HCT116 (cell line): ENCODE measurements at regions not wholly inside any gene's neighbourhood (a gene's known extent, or its start where the extent isn't known, plus 50 kb on each side); places are given as distances from the start of the nearest gene placed in this dataset.

Experiments used
- ATAC-seq: fragments of 200-7000 bp; cut with Tn5 transposase; 2 replicates; pipeline ENCODE4 v1.9.1; 2020; ENCODE audit warnings: mild to moderate bottlenecking, moderate library complexity
- BruUV-seq: library from RNA; stranded (reverse); fragments of 400-500 nt; replicated peaks from 2 replicates; lab custom pipeline; 2021; lab: Mats Ljungman, UMichigan
- CTCF ChIA-PET: fragments of 300-600 bp; sonication (Branson Sonifier 250); formaldehyde crosslinking; loops from one replicate; lab custom pipeline; 2021; ENCODE audit warnings: antibody characterized with exemption; lab: Charles Lee
- POLR2A ChIA-PET: fragments of 300-600, 350-600 bp; sonication (Branson Sonifier 250); formaldehyde crosslinking; loops from one replicate; lab custom pipeline; 2021; ENCODE audit warnings: antibody characterized with exemption; lab: Charles Lee
- RAD21 ChIA-PET, 2 experiments: fragments of 300-600 bp; sonication (Branson Sonifier 250); formaldehyde crosslinking; loops; one replicate each; lab custom pipeline; 2023; ENCODE audit warnings: low total read pairs in 2 of 2; ENCODE audit not compliant: uncharacterized antibody in 2 of 2, unreplicated experiment in 2 of 2, low non-redundant PET in 1 of 2; lab: Charles Lee
- DNase-seq: peaks from one replicate; pipeline ENCODE4 v3.0.0-alpha.2; 2010; ENCODE audit warnings: low read depth, low spot score
- H2AFZ ChIP-seq: fragments of 200-600 bp; shearing (Covaris generic), sonication (generic); 2 replicates; pipeline ENCODE4 v1.6.1; 2017; ENCODE audit warnings: low read depth, mixed run types, mixed read lengths, antibody characterized with exemption, low read length; ENCODE audit not compliant: poor library complexity, severe bottlenecking
- H3K27ac ChIP-seq: 2 replicates; pipeline ENCODE4 v1.5.1; 2012; ENCODE audit warnings: low read depth, low read length
- H3K27me3 ChIP-seq: fragments of 200-600 bp; sonication (generic); 2 replicates; pipeline ENCODE4 v1.6.1; 2016; ENCODE audit warnings: mixed run types, low read length, mixed read lengths; ENCODE audit not compliant: insufficient read depth
- H3K36me3 ChIP-seq, 2 experiments: fragments of 200-500 bp in 1 of 2; fragments of 200-600 bp in 1 of 2; sonication (Bioruptor generic) in 1 of 2; sonication (generic) in 1 of 2; 2 replicates each; pipeline versions ENCODE4 v1.5.1 to v1.6.1; 2014 to 2016; ENCODE audit warnings: low read length in 2 of 2, inconsistent platforms in 1 of 2, mixed read lengths in 1 of 2, mixed run types in 1 of 2; ENCODE audit not compliant: insufficient read depth in 2 of 2, control insufficient read depth in 1 of 2
- H3K4me1 ChIP-seq, 2 experiments: fragments of 200-600 bp in 1 of 2; sonication (generic) in 1 of 2; 2 replicates each; pipeline versions ENCODE4 v1.5.1 to v1.6.1; 2012 to 2017; ENCODE audit warnings: low read length in 2 of 2, inconsistent platforms in 1 of 2, mild to moderate bottlenecking in 1 of 2, mixed read lengths in 1 of 2, mixed run types in 1 of 2, moderate library complexity in 1 of 2; ENCODE audit not compliant: insufficient read depth in 2 of 2, control insufficient read depth in 1 of 2
- H3K4me2 ChIP-seq: fragments of 200-600 bp; sonication (generic); 2 replicates; pipeline ENCODE4 v1.6.1; 2017; ENCODE audit warnings: mixed run types, low read length, mixed read lengths
- H3K4me3 ChIP-seq, 2 experiments: fragments of 200-600 bp in 1 of 2; sonication (generic) in 1 of 2; replicated peaks in 1 of 2; 2 replicates each; pipeline ENCODE4 v1.5.1; 2011 to 2016; ENCODE audit warnings: low read length in 2 of 2, control low read depth in 1 of 2, low read depth in 1 of 2, mild to moderate bottlenecking in 1 of 2, mixed read lengths in 1 of 2, mixed run types in 1 of 2
- H3K79me2 ChIP-seq: fragments of 200-600 bp; sonication (generic); 2 replicates; pipeline ENCODE4 v1.6.1; 2017; ENCODE audit warnings: mild to moderate bottlenecking, mixed run types, low read length, moderate library complexity, mixed read lengths; ENCODE audit not compliant: insufficient read depth
- H3K9ac ChIP-seq: fragments of 200-600 bp; sonication (generic); 2 replicates; pipeline ENCODE4 v1.6.1; 2016; ENCODE audit warnings: low read length, mixed read lengths
- H3K9me2 ChIP-seq: fragments of 200-600 bp; sonication (generic), shearing (Covaris generic); 2 replicates; pipeline ENCODE4 v1.6.1; 2017; ENCODE audit warnings: mixed run types, mild to moderate bottlenecking, moderate library complexity; ENCODE audit not compliant: insufficient read depth
- H3K9me3 ChIP-seq, 2 experiments: fragments of 200-500 bp in 1 of 2; fragments of 200-600 bp in 1 of 2; sonication (Bioruptor generic) in 1 of 2; sonication (generic) in 1 of 2; 2 replicates each; pipeline ENCODE4 v1.6.1; 2014 to 2017; ENCODE audit warnings: low read length in 2 of 2, mixed read lengths in 2 of 2, inconsistent platforms in 1 of 2, low read depth in 1 of 2, mild to moderate bottlenecking in 1 of 2, mixed run types in 1 of 2, moderate library complexity in 1 of 2; ENCODE audit not compliant: control insufficient read depth in 1 of 2, insufficient read depth in 1 of 2
- H4K20me1 ChIP-seq: fragments of 200-600 bp; sonication (generic), shearing (Covaris generic); 2 replicates; pipeline ENCODE4 v1.6.1; 2017; ENCODE audit warnings: mixed run types, mild to moderate bottlenecking, moderate library complexity; ENCODE audit not compliant: insufficient read depth
- EGR1 ChIP-seq: IDR thresholded peaks from 2 replicates; pipeline ENCODE4 v1.6.1; 2012; ENCODE audit warnings: low read depth
- EZH2 ChIP-seq: fragments of 200-600 bp; sonication (generic); IDR thresholded peaks from 2 replicates; pipeline ENCODE4 v1.6.1; 2017; ENCODE audit warnings: antibody characterized with exemption, mixed run types
- RAD21 ChIP-seq: IDR thresholded peaks from 2 replicates; pipeline ENCODE4 v1.6.1; 2012; ENCODE audit warnings: low read depth, mild to moderate bottlenecking
- intact Hi-C: fragments of 100-400 bp; cut with micrococcal nuclease; formaldehyde crosslinking; loops from 2 replicates; pipeline ENCODE4 v1.10.0; 2022

GRCh38 chr3:851098-851790 lies 241.6 kb upstream of the CNTN6 start:
- DNase-seq (no peak), ATAC-seq (no peak)
- Histone ChIP-seq H3K27ac (no peak overlapping the region), H3K9me3 (peaks cover 0 to 9% of the 10 kb centered on the region in 2 experiments; a peak in 1 of 4 replicates), H3K79me2 (no peaks in the 10 kb centered on the region), H3K9me2 (no peaks in the 10 kb centered on the region), H4K20me1 (no peaks in the 10 kb centered on the region), H3K4me2 (no peak overlapping the region), H3K4me3 (no peak overlapping the region), H2AFZ (no peak overlapping the region), H3K9ac (no peak overlapping the region), H3K27me3 (no peaks in the 10 kb centered on the region), H3K36me3 (no peaks in the 10 kb centered on the region), H3K4me1 (no peaks in the 10 kb centered on the region)
- CTCF ChIA-PET: no interaction called here
- BruUV-seq: no TSS peak
- POLR2A ChIA-PET: no interaction called here
- TF ChIP-seq EZH2: no peak
- no peak for TF ChIP-seq RAD21
- RAD21 ChIA-PET: no interaction called here
- intact Hi-C loops: no loop called here

- Histone ChIP-seq H3K9ac (no peak overlapping the region), H3K9me3 (peaks cover 0 to 4% of the 10 kb centered on the region in 2 experiments; a peak in 1 of 4 replicates), H3K36me3 (no peaks in the 10 kb centered on the region), H3K4me2 (no peak overlapping the region), H3K4me1 (no peaks in the 10 kb centered on the region), H3K79me2 (no peaks in the 10 kb centered on the region), H3K27me3 (no peaks in the 10 kb centered on the region), H3K27ac (no peak overlapping the region), H4K20me1 (no peaks in the 10 kb centered on the region), H2AFZ (no peak overlapping the region), H3K9me2 (no peaks in the 10 kb centered on the region), H3K4me3 (no peak overlapping the region)
- intact Hi-C loops: no loop called here
- TF ChIP-seq EGR1: no peak
- no peak for TF ChIP-seq EZH2
- no TSS peak for BruUV-seq
- ChIA-PET CTCF (no interaction called here), POLR2A (no interaction called here), RAD21 (no interaction called here)
- no peak for ATAC-seq
- DNase-seq: no peak
These were observed 240.8 kb upstream of the CNTN6 start for GRCh38 chr3:852033-852432.
